HG03025 (cell line): ENCODE measurements at regions not wholly inside any gene's neighbourhood (a gene's known extent, or its start where the extent isn't known, plus 50 kb on each side); places are given as distances from the start of the nearest gene placed in this dataset.
"Not testable (repeated sequence)": the region's sequence is repeated elsewhere in the genome, so short reads cannot be mapped to it uniquely, and the experiment has no call there.

Experiments
- ATAC-seq: cut with Tn5 transposase; IDR thresholded peaks from one replicate; pipeline ENCODE4 v1.9.1; 2021; ENCODE audit warnings: mild to moderate bottlenecking, moderate library complexity; ENCODE audit not compliant: unreplicated experiment, low FRiP score

DNA sequence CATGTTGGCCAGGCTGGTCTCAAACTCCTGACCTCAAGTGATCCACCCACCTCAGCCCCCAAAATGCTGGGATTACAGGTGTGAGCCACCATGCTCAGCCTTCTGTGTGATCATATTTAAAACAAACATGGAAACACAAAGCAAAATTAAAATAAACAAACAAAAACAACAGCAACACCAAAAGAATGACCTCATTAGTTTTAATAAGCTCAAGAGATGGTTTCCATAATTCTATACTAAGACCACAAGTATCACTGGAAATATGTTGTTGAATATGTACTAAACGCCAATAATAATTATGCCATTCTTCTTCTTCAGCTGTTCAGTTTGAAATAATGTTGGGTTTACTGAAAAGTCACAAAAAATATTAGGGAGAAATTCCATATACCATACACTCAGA, 526.4 kb downstream of the LRRIQ3 start:
- no peak for ATAC-seq

DNA sequence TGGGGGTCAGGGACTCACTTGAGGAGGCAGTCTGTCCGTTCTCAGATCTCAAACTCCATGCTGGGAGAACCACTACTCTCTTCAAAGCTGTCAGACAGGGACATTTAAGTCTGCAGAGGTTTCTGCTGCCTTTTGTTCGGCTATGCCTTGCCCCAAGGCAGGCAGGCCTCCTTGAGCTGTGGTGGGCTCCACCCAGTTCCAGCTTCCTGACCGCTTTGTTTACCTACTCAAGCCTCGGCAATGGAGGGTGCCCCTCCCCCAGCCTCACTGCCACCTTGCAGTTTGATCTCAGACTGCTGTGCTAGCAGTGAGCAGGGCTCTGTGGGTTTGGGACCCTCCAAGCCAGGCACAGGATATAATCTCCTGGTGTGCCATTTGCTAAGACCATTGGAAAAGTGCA, 530.0 kb downstream of the LRRIQ3 start:
- not testable (repeated sequence) for ATAC-seq

DNA sequence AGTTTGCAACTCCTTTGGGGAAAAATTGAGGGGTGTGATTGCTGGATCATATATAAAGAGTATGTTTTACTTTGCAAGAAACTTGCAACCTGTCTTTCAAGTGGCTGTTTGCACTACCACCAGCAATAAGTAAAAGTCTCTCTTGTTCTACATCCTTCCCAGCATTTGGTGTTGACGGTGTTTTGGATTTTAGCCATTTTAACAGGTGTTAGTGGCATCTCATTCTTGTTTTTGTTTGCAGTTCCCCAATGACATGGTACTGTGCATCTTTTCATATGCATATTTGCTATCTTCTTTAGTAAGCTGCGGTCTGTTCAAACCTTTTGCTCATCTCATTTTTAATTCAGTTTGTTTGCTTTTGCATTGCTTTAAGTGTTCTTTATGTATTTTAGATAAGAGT, 535.5 kb downstream of the LRRIQ3 start:
- ATAC-seq: no peak

DNA sequence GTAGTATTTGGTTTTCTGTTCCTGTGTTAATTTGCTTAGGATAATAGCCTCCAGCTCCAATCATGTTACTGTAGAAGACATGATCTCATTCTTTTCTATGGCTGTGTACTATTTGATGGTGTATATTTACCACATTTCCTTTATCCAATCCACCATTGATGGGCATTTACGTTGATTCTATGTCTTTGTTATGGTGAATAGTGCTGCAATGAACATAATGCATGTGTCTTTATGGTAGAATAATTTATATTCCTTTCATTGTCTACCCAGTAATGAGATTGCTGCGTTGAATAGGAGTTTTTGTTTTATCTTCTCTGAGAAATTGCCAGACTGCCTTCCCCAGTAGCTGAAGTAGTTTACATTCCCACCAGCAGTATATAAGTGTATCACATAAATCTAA, 538.8 kb downstream of the LRRIQ3 start:
- ATAC-seq: no peak

DNA sequence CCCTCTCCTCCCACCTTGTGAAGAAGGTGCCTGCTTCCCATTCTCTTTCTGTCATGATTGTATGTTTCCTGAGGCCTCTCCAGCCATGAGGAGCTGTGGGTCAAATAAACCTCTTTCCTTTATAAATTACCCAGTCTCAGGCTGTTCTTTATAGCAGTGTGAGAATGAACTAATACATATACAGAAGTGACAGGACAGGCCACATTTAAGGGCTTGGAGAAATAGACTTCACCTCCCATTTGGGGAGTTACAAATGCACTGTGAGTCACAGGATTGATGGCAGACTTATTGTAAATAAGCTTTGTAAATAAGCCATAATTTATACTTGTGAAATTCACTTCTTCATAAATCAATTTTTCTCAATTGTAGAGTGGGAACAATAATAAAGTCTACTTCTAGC, 543.3 kb downstream of the LRRIQ3 start:
- ATAC-seq: no peak

DNA sequence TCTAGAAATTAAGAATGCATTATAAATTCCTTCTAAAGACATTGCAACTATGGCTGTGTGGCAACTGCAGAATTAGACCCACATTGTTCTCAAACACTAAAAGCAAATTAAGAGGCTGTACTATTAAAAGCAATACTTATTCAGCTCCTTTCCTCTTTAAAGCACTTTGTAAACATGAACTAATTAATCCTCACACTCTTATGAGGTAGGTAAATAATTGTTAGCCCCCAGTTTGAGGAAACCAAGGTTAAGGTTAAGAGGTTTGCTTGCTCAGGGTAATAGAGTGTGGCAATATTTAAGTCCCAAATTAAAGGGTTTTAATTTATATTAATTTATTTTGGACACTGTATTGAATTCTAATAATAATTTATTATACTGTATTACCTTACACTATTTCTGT, 553.8 kb downstream of the LRRIQ3 start:
- no peak for ATAC-seq

DNA sequence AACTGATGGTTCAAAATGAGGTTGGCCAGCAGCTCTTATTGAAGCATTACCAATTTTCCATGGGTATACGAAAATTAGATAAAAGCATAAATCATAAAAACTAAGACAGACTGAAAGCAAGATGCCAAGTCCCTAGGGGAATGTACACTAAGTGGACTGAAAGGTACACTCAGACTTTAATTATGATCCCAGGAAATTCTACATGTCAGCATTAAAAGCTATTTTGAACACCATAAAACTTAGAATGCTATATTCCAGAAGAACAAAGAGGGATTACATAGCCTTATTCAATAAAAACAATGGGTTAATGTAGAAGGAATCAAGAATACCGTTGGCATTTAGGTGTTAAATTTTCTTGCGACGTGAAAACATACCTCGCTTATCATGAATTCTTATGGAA, 558.5 kb downstream of the LRRIQ3 start:
- no peak for ATAC-seq

DNA sequence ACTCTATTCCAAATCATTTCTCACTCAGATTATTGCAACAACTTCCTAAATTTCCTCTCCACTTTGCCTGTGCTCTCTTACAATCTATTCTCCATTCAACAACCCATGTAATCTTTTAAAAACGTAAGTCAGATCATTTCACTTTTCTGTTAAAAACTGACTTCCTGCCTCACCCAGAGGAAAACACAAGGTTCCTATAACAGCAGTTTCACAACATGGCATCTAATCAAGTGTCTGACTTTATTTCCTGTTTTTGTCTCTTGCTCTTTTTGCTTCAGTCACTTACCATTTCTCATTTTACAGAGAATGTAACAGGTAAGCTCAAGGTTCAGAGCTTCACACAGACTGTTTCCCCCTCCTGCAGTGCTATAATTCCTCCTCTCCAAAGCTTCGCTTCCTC, 560.7 kb downstream of the LRRIQ3 start:
- no peak for ATAC-seq

DNA sequence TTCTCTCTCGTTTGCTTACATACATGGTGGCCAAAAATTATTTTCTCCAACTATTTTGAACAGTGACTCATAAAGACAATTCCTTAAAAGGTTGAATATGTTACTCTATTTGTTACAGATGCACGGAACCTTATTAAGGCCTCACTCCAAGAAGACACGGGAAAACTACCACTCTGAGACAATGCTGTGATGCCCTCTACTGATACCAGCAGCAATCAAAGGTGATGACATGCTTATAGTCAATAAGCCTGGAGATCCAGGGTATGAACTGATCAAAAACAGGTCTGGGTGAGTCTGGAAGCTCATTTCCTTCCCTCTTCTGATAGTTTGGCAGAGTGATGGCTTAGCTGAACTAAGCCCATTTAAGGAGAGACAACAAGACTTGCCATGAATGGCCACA, 563.0 kb downstream of the LRRIQ3 start:
- ATAC-seq: no peak

DNA sequence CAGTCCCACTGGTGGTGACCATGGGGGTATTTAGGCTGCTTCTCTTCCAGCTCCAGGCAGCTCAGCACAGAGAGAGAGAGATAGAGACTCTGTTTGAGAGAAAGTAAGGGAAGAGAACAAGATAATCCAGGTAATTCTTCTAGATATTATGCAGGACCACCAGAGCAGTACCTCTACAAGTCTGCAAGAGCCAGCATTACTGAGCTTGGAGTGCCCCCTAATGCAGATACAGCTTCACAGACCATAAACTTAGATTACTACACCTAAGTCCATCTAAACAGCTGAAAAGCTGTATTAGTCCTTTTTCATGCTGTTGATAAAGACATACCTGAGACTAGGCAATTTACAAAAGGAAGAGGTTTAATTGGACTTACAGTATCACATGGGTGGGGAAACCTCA, 570.3 kb downstream of the LRRIQ3 start:
- ATAC-seq: no peak

DNA sequence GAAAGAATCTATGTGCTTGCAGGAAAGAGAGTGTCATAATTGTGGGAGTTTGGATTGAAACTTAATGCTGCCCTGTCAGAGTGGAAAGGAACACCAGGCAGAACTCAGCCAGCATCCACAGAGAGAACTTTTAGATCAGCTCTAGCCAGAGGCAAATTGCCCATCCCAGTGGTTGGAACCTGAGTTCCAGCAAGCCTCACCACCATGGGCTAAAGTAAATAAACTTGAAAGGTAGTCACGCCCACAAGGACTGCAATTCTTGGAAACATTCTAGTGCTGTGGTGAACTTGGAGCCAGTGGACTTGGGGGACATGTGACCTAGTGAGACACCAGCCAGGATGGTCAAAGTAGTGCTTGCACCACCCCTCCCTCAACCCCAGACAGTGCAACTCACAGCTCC, 571.6 kb downstream of the LRRIQ3 start:
- no peak for ATAC-seq

DNA sequence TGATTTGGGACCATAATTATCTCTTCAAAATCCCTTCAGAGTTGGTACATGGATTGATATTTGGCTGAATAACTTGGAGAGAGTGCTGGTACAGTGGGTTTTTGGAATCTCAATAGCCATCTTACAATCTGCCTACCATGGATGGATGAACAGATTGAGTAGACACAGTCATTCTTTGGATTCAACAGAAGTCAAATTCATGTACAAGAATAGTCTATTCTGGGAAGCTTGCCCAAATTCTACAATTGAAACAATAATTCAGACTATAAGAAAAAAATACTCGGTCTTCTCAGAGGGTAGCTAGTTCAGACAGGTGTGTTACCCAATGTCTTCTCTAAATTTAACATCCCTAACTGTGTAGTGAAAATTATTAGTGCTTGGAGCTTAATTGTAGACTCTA, 574.0 kb downstream of the LRRIQ3 start:
- no peak for ATAC-seq

DNA sequence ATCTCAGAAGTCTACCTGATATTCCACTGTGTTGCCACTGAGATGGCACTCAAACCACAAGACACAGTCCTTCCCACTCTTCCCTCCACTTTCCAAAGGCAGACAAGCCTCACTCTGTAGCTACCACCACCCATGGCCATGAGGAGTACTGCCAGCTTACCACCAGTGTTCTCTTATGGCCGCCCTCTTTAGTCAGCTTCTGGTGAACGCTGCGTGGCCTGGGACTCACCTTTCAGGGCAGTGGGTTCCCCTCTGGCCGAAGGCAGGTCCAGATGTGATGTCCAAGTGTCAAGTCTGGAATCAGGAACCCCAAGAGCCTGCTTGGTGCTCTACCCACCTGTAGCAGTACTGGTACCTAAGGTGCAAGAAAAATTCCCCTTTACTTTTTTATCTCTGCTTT, 580.8 kb downstream of the LRRIQ3 start:
- ATAC-seq: no peak

DNA sequence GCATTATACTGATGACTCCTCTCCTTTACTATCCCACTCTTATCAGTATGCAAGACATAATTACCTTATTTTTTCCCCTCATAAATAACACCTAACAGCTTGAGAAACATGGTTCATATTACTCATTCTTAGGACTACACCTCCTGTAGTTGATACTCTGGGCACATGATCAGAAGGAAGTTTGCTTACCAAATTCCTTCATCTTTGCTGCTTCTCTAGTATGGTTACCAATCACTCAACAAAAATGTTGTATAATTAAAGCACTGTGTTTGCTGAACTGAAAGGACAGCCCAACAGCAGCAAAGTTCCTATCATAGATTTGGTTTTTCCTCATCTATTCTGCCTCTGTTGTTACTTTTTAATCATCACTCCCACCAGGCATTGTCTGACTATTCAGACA, 586.3 kb downstream of the LRRIQ3 start:
- no peak for ATAC-seq

DNA sequence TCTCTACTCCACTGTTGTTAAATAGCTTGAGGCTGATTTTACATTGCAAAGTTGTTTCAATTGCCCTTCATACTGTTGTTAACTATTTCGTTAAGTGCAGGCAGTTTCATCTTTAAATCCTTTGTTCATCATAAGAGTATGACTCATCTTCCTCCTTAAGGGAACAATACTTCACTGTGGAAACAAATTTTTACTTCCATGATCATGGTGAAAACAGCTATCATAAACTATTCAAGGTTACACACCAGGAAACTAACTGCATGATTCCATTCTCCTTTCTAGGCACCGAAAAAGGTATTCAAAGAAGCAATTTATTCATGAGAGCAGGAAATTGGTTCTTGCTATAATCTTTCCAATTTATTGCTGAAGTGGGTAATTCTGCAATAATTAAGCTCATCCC, 593.2 kb downstream of the LRRIQ3 start:
- no peak for ATAC-seq

DNA sequence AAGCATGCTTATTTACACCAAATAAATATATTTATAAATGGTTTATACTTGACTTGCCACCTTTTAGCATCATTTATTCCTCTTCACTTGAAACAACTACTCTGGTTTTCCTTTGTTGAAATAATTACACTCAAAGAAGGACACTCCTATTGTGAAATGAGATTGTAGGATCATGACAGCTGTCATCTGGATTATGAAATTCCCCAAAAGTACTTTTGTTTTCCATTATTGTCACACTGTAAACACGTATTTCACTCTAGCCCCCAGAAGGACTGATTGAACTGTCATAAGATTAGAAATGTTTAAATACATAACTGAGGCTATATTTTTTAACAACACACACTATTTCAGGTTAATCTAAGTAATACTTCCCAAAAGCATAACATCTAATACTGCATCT, 593.8 kb downstream of the LRRIQ3 start:
- no peak for ATAC-seq

DNA sequence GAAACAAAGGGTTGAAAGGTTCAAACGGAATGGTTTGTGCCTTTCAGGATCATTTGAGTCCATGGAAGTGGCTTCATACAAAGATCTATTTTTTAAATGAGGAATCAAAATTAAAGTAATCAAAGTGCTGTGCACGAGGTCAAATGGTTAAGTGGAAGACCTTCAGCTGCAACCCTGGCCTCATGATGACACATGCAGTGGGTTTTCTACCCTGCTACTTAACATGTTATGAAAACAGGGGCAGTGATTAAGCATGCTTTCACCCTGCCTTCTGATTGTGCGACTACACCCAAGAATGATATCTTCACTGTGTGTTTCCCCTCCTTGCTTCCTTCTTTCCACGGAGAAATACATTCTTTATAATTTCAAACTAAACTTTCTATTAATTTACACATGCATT, 604.2 kb downstream of the LRRIQ3 start:
- ATAC-seq: no peak

DNA sequence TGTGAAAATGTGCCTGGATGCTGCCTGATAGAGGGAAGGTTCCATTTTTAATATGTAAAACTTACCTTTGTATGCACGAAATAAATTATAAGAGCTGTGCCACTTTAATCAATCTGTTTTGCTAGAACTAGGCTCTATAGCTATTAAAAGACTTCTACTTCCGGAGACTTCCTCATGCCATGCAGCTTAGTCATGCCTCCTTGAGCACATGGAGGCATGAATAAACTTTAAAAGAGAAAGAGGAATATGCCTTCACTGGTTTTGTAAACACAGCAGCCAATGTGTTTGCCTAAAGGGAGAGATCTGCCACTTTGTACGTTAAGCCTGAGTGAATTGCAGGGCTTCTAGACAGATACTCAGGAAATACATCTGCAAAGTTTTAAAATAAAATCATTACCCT, 604.6 kb downstream of the LRRIQ3 start:
- ATAC-seq: no peak

DNA sequence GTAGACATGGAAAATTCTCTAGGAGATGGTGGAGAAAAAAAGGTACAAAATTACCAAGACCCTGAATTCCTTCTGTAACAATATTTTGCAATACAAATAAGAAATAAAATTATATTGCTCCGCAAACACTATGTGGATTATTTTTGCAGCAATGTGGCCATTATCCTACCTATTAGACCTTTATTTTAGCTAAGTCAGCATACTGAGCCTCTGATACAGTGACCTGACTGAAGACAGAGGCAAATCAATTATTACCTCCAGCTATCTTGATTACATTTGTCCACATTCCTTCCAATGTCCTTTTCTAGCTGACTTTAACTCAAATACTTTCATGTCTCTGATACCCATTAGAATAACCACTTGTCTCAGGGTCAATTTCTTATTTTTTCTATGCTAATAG, 610.9 kb downstream of the LRRIQ3 start:
- ATAC-seq: no peak

DNA sequence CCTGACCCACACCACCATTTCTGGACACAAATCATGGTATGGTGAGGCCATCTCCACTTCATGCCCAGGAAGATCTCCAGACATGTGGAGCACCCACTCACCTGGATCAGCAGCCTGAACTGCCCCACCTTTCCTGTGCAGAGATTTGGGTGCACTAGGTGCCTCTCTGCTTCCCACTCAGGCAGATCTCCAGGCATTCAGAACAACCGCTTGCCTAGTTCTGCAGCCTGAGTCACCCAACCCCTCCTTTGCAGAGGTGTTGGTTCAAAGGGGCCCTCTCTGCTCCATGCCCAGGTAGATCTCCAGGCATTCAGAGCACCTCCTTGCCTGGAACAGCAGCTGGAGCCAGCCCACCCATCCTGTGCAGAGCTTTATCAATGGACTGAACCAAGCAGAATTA, 620.8 kb downstream of the LRRIQ3 start:
- ATAC-seq: no peak

DNA sequence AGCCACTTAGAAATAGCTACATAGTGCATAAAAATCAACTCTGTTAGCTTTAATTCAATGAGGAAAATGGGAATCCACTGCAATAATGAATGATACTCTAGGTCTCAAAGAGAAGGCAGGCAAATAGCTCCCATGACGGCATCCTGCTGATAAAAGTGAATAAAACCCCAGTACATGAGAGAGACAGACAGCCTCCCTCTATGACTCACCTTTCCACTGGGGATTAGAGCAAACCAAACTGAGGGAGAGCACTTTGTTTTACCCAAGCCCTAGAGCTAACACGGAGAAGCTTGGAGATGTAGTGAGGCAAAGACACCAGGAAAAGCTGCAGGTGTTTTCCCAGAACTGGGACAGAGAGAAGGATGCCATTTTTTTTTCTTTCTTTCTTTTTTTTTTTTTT, 621.9 kb downstream of the LRRIQ3 start:
- ATAC-seq: no peak

DNA sequence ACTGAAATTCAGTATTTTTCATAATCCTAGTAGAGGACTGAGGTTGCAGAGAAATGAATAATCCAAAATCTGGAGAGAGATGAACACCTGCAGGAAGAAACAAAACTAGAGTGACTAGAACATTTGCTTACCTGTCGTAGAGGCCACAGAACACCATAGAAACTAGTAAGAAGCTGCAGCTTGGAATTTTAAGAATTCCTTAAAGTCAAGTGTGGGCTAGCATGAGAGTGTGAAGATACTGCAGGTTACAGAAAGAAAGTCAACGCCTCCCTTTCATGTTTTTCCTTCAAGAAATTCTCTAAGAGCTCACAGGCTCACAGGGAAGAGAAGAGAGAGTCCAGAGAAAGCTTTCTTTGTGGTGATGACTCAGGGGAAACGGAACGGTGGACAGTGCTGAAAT, 633.7 kb downstream of the LRRIQ3 start:
- no peak for ATAC-seq

DNA sequence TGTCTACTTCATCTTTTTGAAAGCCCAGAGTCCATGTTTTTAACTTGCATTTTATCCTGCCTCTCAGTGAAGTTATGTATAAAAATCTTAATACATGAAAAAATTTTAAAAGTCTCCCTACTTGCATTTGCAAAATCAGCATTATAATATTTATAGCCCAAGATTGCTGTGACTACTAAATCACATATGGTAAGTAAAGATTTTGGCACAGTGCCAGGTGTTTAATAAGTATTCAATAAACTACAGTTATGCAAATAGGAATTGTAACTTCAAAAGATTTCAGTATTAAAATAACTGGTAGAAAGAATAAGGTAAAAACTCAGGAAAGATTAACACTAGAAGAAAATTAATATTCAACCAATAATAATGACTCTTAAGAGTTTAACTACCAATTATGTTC, 641.7 kb downstream of the LRRIQ3 start:
- ATAC-seq: no peak

DNA sequence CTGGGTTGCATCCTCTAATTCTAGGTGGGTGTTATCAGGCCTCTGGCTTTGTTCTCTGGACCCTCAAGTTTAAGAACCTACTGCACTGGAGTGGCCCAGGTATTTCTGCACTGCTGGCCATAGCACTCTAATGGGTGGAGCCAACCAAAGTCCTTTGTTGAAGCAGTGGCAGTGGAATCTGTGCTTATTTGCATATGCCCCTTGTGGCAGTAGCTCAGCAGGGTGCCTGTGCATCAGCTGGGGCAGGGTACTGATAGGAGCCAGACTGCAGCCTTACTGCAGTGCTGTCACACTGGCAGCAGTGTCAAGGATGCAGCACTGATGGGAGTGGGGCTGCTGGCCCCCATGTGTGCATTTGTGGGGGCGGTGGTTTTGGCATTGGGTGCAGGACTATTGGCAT, 660.6 kb downstream of the LRRIQ3 start:
- no peak for ATAC-seq
